Cerebellar cortex (tissue), 1 donor: ENCODE measurements at regions not wholly inside any gene's neighbourhood (a gene's known extent, or its start where the extent isn't known, plus 50 kb on each side); places are given as distances from the start of the nearest gene placed in this dataset.
"Not testable (repeated sequence)": the region's sequence is repeated elsewhere in the genome, so short reads cannot be mapped to it uniquely, and the experiment has no call there.

Experiments
- DNase-seq: peaks from one replicate; pipeline ENCODE4 v3.0.0-alpha.2; 2015; ENCODE audit warnings: low spot score

- no peak for DNase-seq
These were observed 138.6 kb upstream of the APOOL start for GRCh38 chrX:84865113-84865512.

GRCh38 chrX:84870281-84870680 is 133.4 kb upstream of the APOOL start:
- not testable (repeated sequence) for DNase-seq

DNA sequence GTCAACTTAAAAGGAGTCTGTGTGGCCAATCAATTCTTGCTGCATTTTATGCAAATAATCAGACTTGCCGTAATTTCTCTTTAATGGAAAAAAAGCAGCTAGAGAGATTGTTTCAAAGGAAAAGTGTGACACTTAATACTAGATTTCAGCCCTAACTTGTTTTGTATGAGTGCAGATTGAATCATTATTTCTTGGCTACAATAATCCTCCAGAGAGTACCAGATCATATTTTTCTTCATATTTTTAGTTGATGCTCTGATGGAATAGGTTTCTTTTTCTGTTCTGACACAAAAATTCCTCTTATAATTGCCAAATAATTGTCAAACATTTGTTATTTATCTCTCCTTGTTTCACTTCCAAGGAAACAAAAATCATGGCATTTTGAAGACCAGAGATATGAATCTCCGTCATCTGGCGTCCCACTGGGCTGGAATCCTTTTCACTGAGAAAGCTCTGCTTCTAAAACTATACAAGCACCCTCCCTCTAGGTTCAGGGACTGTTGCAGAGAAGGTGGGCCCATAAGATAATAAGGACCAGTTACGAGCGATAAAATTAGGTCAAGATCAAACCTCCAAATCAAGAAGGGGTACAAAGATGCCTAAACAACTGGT is 131.4 kb upstream of the APOOL start:
- DNase-seq = not testable (repeated sequence)

DNA sequence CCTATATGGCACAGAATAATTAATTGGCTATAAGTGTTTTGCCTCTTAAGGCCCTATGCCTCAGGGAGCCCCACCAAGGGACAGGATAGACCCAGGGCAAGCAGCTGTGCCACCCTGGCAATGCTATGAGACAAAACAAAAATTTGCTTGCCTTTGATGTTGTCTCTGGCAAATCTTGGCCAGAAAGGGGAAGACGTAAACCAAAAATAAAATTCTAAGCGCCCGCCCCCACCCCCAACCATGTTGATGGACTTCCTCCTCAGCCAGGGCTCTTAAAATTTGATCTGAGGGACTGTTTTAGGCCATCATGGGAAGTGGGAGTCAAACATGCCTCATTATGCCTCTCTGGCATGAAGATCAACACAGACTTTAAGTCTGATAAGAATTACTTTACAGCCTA is 130.5 kb upstream of the APOOL start:
- DNase-seq = no peak

DNA sequence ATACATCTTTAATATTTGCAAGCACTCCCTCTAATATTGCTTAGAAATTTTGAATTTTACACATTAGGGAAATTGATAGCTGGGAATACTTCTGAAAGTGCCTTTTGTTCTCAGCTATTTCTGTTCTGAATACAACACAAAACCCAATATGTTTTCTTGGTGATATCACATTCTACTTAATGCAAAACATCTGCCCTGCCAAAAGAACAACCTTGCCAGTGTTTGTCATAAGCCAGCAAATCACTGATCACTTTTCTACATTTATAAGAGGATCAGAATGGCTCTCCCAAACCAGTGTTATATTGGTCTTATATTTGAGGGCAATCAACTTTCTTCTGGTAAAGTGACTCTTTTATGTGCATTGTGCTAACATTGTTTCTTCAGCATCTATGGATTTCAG is 126.8 kb upstream of the APOOL start:
- DNase-seq = no peak

DNA sequence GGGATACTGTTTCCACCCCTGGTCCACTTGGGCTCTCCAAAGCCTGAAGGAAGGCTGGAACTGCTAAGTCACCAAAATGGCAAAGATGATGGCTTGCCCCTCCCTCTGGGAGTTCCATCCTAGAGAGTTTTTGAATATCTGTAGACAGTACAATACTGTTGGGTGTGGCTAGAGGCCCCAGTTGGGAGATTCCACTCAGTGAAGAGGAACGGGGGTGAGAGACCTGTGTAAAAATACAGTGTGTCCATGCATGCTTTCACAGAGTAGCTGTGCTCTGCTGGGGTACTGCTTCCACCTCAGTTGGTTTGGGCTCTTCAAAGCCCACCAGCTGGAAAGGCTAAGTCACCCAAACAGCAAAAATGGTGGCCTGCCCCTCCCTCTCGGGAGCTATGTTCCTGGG is 109.8 kb upstream of the APOOL start:
- DNase-seq = no peak

DNA sequence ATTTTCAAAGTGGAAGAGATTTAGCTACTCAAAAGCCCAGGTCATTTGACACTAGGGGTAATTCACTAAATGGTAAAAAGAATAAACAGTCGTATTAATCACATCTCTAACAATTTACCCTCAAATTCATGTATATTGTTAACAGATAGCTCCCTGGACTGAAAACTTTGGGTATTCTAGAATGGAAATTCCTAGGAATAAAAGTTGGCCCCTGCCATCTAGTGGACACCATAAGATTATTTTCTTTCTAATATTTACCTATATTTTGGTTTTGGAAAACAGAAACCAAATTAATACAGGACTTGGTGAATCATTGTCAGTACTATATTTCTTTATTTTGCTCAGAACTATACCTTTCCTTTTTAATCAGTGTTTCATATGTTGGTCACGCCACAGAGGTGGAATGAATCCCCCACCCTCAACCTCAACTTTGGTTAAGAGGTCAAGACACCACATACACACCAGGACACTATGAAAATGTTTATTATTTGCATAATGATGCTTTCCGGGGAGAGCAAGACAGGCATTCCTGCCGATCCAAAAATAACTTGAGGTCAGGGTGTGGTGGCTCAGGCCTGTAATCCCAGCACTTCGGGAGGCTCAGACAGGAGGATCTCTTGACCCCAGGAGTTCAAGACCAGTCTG is 96.2 kb upstream of the APOOL start:
- DNase-seq = no peak

GRCh38 chrX:84909151-84909550 is 94.5 kb upstream of the APOOL start:
- no peak for DNase-seq

GRCh38 chrX:84924624-84925023 is 79.1 kb upstream of the APOOL start:
- no peak for DNase-seq

GRCh38 chrX:84932814-84933213 is 70.9 kb upstream of the APOOL start:
- DNase-seq = no peak

GRCh38 chrX:84933956-84934556 is 69.6 kb upstream of the APOOL start:
- DNase-seq = no peak
